Stomach (tissue), 4 donors: ENCODE measurements at regions not wholly inside any gene's neighbourhood (a gene's known extent, or its start where the extent isn't known, plus 50 kb on each side); places are given as distances from the start of the nearest gene placed in this dataset.

Source experiments
- CTCF ChIP-seq, 7 experiments: fragments of 450-650 bp in 4 of 7; fragments of 200-600 bp in 3 of 7; sonication (generic) in 3 of 7; IDR thresholded peaks; one replicate each; pipeline ENCODE4 v1.5.1; 2016 to 2019; ENCODE audit warnings: antibody characterized with exemption in 7 of 7, control low read depth in 2 of 7, mild to moderate bottlenecking in 1 of 7
- EP300 ChIP-seq: sonication (generic); formaldehyde crosslinking; IDR thresholded peaks from one replicate; pipeline ENCODE4 v1.6.1; 2017; ENCODE audit warnings: antibody characterized with exemption
- POLR2A ChIP-seq, 4 donors: fragments of 450-650 bp; IDR thresholded peaks; one replicate each; pipeline ENCODE4 v1.6.1; 2016; ENCODE audit warnings: antibody characterized with exemption in 4 of 4, control low read depth in 2 of 4, mild to moderate bottlenecking in 1 of 4, moderate library complexity in 1 of 4
- POLR2AphosphoS5 ChIP-seq, 3 donors: sonication (generic); formaldehyde crosslinking; IDR thresholded peaks; one replicate each; pipeline ENCODE4 v1.6.1; 2016; ENCODE audit warnings: antibody characterized with exemption in 3 of 3

- no peak for TF ChIP-seq CTCF (IDR thresholded peaks at IDR 0.05)
- TF ChIP-seq EP300, result no peak
- no peak for TF ChIP-seq POLR2A (IDR thresholded peaks at IDR 0.05)
- no peak for TF ChIP-seq POLR2AphosphoS5 (IDR thresholded peaks at IDR 0.05)
These were observed 528.0 kb downstream of the DACH1 start for GRCh38 chr13:71339005-71339404.
